ENCODE measurements at regions not wholly inside any gene's neighbourhood (a gene's known extent, or its start where the extent isn't known, plus 50 kb on each side); places are given as distances from the start of the nearest gene placed in this dataset.

DNA sequence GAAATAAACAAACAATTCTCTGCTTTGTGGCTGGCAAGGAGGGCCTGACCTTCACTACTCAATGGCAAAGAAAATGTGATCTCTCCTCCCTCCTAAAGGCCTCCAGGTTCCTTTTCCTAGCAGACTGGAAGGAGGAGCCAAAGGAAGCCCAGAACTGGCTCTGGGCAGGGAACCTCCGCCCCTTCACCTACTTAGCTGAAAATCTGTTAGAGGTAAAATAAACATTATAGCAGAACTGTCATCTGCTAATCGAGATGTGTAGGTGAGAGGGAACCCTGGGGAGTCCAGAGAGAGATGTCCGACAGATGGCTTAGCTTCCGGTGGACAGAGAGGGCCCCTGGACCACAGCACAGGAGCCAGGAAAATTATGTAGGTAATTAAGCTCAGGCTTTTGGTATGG lies 75.2 kb upstream of the KCNA3 start:
- no peak for DNase-seq (ENCODE audit: low read depth)
- H3K4me3 ChIP-seq (ENCODE audit: low read length), result no peak overlapping the region
- TF ChIP-seq, protein P1, sequence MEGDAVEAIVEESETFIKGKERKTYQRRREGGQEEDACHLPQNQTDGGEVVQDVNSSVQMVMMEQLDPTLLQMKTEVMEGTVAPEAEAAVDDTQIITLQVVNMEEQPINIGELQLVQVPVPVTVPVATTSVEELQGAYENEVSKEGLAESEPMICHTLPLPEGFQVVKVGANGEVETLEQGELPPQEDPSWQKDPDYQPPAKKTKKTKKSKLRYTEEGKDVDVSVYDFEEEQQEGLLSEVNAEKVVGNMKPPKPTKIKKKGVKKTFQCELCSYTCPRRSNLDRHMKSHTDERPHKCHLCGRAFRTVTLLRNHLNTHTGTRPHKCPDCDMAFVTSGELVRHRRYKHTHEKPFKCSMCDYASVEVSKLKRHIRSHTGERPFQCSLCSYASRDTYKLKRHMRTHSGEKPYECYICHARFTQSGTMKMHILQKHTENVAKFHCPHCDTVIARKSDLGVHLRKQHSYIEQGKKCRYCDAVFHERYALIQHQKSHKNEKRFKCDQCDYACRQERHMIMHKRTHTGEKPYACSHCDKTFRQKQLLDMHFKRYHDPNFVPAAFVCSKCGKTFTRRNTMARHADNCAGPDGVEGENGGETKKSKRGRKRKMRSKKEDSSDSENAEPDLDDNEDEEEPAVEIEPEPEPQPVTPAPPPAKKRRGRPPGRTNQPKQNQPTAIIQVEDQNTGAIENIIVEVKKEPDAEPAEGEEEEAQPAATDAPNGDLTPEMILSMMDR (conservative IDR thresholded peaks at IDR 0.05; ENCODE audit: low read depth, low read length), result no peak

DNA sequence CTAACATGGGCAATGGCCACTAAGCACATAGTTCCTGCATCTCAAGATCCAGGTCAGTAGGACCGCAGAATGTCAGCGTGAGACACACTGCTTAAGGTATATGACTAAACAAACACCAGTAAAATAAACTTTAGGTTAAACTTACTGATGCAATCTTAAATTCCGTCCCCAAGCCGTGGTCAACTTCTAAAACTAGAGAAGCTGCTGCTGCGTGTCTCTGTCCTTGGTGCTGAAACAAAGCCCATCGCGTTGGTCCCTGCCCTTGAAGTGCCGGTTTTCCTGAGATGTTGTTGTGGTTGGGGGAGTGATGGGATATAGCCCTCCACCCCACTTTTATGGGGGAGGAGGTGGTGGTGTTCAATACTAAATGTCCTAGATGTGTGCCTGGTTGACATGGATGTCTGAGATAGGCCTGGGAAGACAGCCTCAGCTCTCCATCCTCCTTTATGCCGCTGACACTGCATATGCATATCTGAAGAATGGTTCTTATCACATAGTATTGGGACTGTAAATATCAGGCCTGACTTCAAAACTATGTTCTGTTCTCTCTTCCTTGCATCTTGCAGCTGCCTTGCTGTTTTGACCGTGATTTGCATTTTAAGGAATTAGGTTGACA lies 72.0 kb upstream of the KCNA3 start:
- DNase-seq (ENCODE audit: low read depth), result peak; percentile 3
- H3K4me3 ChIP-seq (ENCODE audit: low read length), result no peak overlapping the region
- TF ChIP-seq, protein P1 (conservative IDR thresholded peaks at IDR 0.05; ENCODE audit: low read depth, low read length), result no peak

GRCh38 chr1:110743397-110743796 lies 68.7 kb upstream of the KCNA3 start:
- no peak for DNase-seq (ENCODE audit: low read depth)
- H3K4me3 ChIP-seq (ENCODE audit: low read length), result no peak overlapping the region
- TF ChIP-seq, protein P1 (conservative IDR thresholded peaks at IDR 0.05; ENCODE audit: low read depth, low read length), result no peak

- TF ChIP-seq, protein P1 (conservative IDR thresholded peaks at IDR 0.05; ENCODE audit: low read depth, low read length), result no peak
- no peak for DNase-seq (ENCODE audit: low read depth)
- H3K4me3 ChIP-seq (ENCODE audit: low read length), result no peak overlapping the region
Observed at GRCh38 chr1:110736900-110737605, 62.3 kb upstream of the KCNA3 start.

DNA sequence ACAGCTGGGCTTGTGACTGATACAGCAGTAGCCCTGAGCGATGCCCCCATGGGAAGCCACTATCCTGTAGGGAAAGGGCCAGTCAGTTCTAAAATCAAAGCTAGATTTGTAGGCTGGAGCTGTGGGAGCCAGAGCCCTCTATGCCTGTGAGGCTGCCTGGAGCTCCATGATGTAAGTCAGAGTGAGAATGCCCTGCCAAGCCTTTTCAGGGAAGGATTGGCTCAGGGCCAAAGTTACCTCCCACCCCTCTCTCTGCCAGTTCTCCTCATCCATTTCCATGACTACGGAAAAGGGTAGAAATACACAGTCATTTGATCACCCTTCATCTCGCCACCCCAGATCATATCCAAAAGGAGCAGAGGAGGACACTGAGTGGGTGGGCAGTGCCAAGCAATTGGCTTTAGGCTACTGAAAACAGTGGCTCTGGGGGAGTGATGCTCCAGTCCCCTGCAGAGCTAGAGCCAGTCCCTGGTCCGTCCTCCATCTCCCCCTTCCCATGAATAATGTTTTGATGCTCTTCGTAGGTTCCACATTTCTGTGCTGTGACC lies 59.5 kb upstream of the KCNA3 start:
- no peak overlapping the region for H3K4me3 ChIP-seq (ENCODE audit: low read length)
- TF ChIP-seq, protein P1 (conservative IDR thresholded peaks at IDR 0.05; ENCODE audit: low read depth, low read length), result no peak

GRCh38 chr1:110731529-110731928 lies 56.8 kb upstream of the KCNA3 start:
- DNase-seq (ENCODE audit: low read depth), result no peak
- TF ChIP-seq, protein P1 (conservative IDR thresholded peaks at IDR 0.05; ENCODE audit: low read depth, low read length), result no peak
- H3K4me3 ChIP-seq (ENCODE audit: low read length), result no peak overlapping the region

More for the DNA sequence above, 59.5 kb upstream of the KCNA3 start:
- DNase-seq (ENCODE audit: low read depth), result no peak
